ENCODE measurements at regions not wholly inside any gene's neighbourhood (a gene's known extent, or its start where the extent isn't known, plus 50 kb on each side); places are given as distances from the start of the nearest gene placed in this dataset.

DNA sequence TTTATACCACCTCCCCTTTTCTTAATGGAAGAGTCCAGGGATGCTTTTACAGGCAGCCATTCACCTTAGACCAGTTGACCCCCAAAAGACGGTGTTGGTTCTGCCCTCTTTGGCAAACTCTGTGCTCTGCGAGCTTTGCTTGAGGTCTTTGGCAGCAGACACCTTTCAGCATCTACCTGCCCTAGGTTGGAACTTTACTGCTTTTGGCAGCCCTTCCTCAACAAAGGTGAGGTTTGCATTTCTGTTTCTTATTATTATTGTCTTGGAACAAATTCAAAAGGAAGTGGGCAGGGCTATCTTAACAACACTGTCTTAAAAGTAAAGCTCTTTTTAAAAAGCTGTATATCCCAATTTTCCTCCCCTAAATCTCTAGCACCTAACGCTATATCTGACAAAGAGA is 136.4 kb upstream of the SLC14A2 start:
- TF ChIP-seq, protein P1, sequence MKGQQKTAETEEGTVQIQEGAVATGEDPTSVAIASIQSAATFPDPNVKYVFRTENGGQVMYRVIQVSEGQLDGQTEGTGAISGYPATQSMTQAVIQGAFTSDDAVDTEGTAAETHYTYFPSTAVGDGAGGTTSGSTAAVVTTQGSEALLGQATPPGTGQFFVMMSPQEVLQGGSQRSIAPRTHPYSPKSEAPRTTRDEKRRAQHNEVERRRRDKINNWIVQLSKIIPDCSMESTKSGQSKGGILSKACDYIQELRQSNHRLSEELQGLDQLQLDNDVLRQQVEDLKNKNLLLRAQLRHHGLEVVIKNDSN (IDR thresholded peaks at IDR 0.05): no peak
- no peak for TF ChIP-seq CEBPB (IDR thresholded peaks at IDR 0.05)
- TF ChIP-seq EP300 (IDR thresholded peaks at IDR 0.05; ENCODE audit: borderline replicate concordance): no peak
- no peak for TF ChIP-seq ZBTB7A (IDR thresholded peaks at IDR 0.05; ENCODE audit: low read depth)
- TF ChIP-seq CREB1 (IDR thresholded peaks at IDR 0.05; ENCODE audit: low read depth): no peak
- no peak for TF ChIP-seq EGR1 (IDR thresholded peaks at IDR 0.05)

DNA sequence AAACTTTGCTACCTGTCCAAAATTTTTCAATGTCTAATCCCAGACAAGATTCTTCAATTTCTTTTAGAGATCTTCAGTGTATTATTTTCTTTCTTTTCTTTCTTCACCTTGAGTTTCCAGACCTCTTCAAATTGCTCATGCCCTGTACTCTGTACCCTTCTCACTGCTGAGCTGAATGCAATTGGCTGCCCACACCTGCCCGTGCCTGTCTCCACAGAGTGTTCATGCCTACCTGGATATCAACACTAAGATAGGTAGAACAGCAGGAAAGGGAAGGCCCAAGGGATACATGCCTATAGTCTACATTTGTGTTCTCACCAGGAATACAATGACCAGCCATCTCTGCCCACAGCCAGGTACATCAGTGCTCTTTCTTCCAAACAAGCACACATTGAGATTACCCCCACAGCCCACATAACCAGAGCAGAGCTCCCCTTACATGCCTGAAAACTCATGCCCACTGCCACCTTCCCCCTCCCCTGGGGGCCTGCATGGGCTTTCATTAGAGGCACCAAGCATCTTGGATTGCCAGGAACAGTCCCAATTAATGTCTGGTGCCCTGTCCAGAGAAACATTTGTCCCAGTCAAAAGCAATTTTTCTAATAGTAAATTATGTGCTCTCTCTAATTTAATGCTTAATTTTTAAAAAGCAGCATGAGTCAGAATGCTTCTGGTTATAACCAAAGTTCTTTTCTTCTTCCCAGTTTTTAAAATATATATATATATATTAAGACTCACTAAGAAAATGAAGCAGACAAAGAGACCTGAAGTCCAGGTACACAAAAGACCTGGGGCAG is 134.9 kb upstream of the SLC14A2 start:
- TF ChIP-seq CREB1 (IDR thresholded peaks at IDR 0.05; ENCODE audit: low read depth) (no peak), TAF1 (IDR thresholded peaks at IDR 0.05; ENCODE audit: low read depth) (no peak), EP300 (IDR thresholded peaks at IDR 0.05; ENCODE audit: borderline replicate concordance) (no peak), ZBTB7A (IDR thresholded peaks at IDR 0.05; ENCODE audit: low read depth) (no peak), RAD21 (IDR thresholded peaks at IDR 0.05; ENCODE audit: low read depth) (no peak), EGR1 (IDR thresholded peaks at IDR 0.05) (no peak), FOXM1 (IDR thresholded peaks at IDR 0.05; ENCODE audit: borderline replicate concordance, low read depth) (no peak), TEAD4 (IDR thresholded peaks at IDR 0.05) (no peak), YY1 (IDR thresholded peaks at IDR 0.05; ENCODE audit: low read depth) (no peak), TCF12 (IDR thresholded peaks at IDR 0.05; ENCODE audit: low read depth) (no peak), CEBPB (IDR thresholded peaks at IDR 0.05) (no peak), NFIC (IDR thresholded peaks at IDR 0.05) (no peak)
- TF ChIP-seq, protein P1 (IDR thresholded peaks at IDR 0.05): no peak
- TF ChIP-seq, protein P2, sequence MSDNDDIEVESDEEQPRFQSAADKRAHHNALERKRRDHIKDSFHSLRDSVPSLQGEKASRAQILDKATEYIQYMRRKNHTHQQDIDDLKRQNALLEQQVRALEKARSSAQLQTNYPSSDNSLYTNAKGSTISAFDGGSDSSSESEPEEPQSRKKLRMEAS (IDR thresholded peaks at IDR 0.05): no peak
- TF ChIP-seq, protein P3, sequence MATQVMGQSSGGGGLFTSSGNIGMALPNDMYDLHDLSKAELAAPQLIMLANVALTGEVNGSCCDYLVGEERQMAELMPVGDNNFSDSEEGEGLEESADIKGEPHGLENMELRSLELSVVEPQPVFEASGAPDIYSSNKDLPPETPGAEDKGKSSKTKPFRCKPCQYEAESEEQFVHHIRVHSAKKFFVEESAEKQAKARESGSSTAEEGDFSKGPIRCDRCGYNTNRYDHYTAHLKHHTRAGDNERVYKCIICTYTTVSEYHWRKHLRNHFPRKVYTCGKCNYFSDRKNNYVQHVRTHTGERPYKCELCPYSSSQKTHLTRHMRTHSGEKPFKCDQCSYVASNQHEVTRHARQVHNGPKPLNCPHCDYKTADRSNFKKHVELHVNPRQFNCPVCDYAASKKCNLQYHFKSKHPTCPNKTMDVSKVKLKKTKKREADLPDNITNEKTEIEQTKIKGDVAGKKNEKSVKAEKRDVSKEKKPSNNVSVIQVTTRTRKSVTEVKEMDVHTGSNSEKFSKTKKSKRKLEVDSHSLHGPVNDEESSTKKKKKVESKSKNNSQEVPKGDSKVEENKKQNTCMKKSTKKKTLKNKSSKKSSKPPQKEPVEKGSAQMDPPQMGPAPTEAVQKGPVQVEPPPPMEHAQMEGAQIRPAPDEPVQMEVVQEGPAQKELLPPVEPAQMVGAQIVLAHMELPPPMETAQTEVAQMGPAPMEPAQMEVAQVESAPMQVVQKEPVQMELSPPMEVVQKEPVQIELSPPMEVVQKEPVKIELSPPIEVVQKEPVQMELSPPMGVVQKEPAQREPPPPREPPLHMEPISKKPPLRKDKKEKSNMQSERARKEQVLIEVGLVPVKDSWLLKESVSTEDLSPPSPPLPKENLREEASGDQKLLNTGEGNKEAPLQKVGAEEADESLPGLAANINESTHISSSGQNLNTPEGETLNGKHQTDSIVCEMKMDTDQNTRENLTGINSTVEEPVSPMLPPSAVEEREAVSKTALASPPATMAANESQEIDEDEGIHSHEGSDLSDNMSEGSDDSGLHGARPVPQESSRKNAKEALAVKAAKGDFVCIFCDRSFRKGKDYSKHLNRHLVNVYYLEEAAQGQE (IDR thresholded peaks at IDR 0.05; ENCODE audit: low read depth): no peak

DNA sequence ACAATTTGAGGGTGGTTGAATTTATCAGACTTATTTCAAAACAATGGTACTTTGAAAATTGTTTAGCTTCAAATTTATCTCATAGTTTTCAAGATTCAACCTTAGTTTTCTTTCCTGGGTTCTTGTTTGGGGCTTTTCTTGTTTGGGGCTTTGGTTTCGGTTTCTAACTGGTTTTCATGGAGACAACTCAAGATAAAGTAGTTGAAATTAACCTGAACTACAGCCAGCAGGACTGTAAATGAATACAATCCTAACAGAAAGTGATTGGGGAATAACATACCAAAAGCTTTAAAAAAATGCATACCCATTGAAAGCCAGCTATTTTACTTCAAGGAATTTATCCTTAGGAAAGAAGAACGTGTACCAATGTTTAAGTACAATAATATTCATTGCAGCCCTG is 133.5 kb upstream of the SLC14A2 start:
- no peak for TF ChIP-seq TEAD4 (IDR thresholded peaks at IDR 0.05)
- no peak for TF ChIP-seq YY1 (IDR thresholded peaks at IDR 0.05; ENCODE audit: low read depth)
- TF ChIP-seq, protein P1 (IDR thresholded peaks at IDR 0.05): no peak

DNA sequence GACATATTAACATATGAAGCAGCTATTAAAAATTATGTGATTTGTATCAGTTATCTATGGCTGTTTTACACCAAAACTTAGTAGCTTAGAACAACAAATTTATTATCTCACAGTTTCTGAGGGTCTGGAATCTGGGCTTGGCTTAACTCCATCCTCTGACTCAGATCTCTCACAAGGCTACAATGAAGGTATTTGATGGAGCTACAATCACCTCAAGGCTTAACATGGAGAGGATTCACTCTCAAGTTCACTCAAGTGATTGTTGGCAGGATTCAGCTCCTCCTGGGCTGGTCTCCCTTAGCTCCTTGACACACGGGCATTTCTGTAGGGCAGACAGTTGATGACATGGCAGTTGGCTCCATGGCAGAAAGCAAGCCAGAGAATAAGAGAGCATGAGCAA is 133.0 kb upstream of the SLC14A2 start:
- TF ChIP-seq ZBTB7A (IDR thresholded peaks at IDR 0.05; ENCODE audit: low read depth) (no peak), TEAD4 (IDR thresholded peaks at IDR 0.05) (no peak), TCF12 (IDR thresholded peaks at IDR 0.05; ENCODE audit: low read depth) (no peak), RAD21 (IDR thresholded peaks at IDR 0.05; ENCODE audit: low read depth) (no peak), CEBPB (IDR thresholded peaks at IDR 0.05) (no peak), EP300 (IDR thresholded peaks at IDR 0.05; ENCODE audit: borderline replicate concordance) (no peak), CREB1 (IDR thresholded peaks at IDR 0.05; ENCODE audit: low read depth) (no peak), FOXM1 (IDR thresholded peaks at IDR 0.05; ENCODE audit: borderline replicate concordance, low read depth) (no peak), NFIC (IDR thresholded peaks at IDR 0.05) (no peak)
- TF ChIP-seq, protein P2 (IDR thresholded peaks at IDR 0.05): no peak
- TF ChIP-seq, protein P1 (IDR thresholded peaks at IDR 0.05): no peak
- TF ChIP-seq, protein P3 (IDR thresholded peaks at IDR 0.05; ENCODE audit: low read depth): no peak

DNA sequence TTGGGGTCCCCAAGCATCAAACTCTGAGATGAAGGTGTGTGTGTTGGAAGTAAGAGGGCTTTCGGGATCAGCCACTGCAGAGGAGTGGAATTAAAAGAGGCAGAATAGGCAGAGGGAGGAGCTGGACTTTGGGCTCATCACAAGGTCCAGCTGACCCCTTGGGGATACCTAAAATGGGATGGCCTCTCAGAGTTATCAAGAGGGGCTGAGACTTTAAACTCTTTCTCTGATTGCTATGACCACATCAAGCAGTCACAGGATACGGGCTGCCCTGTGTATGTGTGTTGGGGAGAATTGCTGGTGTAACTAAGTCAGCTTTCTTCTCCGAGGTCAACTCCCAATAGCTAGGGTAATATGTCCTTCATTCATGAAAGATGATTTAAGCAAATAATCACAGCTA is 127.7 kb upstream of the SLC14A2 start:
- TF ChIP-seq CREB1 (IDR thresholded peaks at IDR 0.05; ENCODE audit: low read depth) (no peak), TEAD4 (IDR thresholded peaks at IDR 0.05) (no peak)
